Neuronal stem cell (in vitro differentiated cells): ENCODE measurements at regions not wholly inside any gene's neighbourhood (a gene's known extent, or its start where the extent isn't known, plus 50 kb on each side); places are given as distances from the start of the nearest gene placed in this dataset.

Source experiments
- DNase-seq: peaks from one replicate; pipeline ENCODE4 v3.0.0-alpha.2; 2013; ENCODE audit warnings: low spot score
- H2AFZ ChIP-seq: one replicate; pipeline ENCODE4 v1.6.1; 2013; ENCODE audit warnings: mild to moderate bottlenecking, low read length, inconsistent platforms
- H2AK5ac ChIP-seq: 2 replicates; pipeline ENCODE4 v1.6.1; 2013; ENCODE audit warnings: low read depth, mild to moderate bottlenecking, inconsistent platforms, low read length, moderate library complexity, mixed read lengths
- H2BK120ac ChIP-seq: 2 replicates; pipeline ENCODE4 v1.6.1; 2013; ENCODE audit warnings: low read depth, mild to moderate bottlenecking, inconsistent platforms, low read length, moderate library complexity, mixed read lengths
- H2BK12ac ChIP-seq: one replicate; pipeline ENCODE4 v1.6.1; 2013; ENCODE audit warnings: low read length, inconsistent platforms
- H2BK15ac ChIP-seq: 2 replicates; pipeline ENCODE4 v1.6.1; 2013; ENCODE audit warnings: mild to moderate bottlenecking, low read length, inconsistent platforms, mixed read lengths
- H2BK5ac ChIP-seq: one replicate; pipeline ENCODE4 v1.6.1; 2013; ENCODE audit warnings: inconsistent platforms, mild to moderate bottlenecking, low read length, moderate library complexity
- H3K14ac ChIP-seq: one replicate; pipeline ENCODE4 v1.6.1; 2013; ENCODE audit warnings: low read length, inconsistent platforms
- H3K18ac ChIP-seq: 2 replicates; pipeline ENCODE4 v1.6.1; 2013; ENCODE audit warnings: low read length, inconsistent platforms
- H3K23ac ChIP-seq: 2 replicates; pipeline ENCODE4 v1.6.1; 2013; ENCODE audit warnings: low read depth, mild to moderate bottlenecking, mixed read lengths, low read length, inconsistent platforms; ENCODE audit not compliant: poor library complexity
- H3K27ac ChIP-seq: replicated peaks from 3 replicates; pipeline ENCODE4 v1.5.1; 2013; ENCODE audit warnings: low read length, inconsistent platforms
- H3K27me3 ChIP-seq, 3 experiments: 2 replicates each; pipeline ENCODE4 v1.6.1; 2013; ENCODE audit warnings: low read length in 3 of 3, mild to moderate bottlenecking in 2 of 3, inconsistent platforms in 1 of 3, low read depth in 1 of 3, mixed read lengths in 1 of 3, moderate library complexity in 1 of 3; ENCODE audit not compliant: control insufficient read depth in 3 of 3, insufficient read depth in 3 of 3
- H3K36me3 ChIP-seq, 2 donors: replicated peaks in 1 of 2; 2 replicates each; pipeline ENCODE4 v1.6.1; 2013; ENCODE audit warnings: low read length in 2 of 2; ENCODE audit not compliant: control insufficient read depth in 2 of 2, insufficient read depth in 2 of 2
- H3K4ac ChIP-seq: 2 replicates; pipeline ENCODE4 v1.6.1; 2013; ENCODE audit warnings: inconsistent platforms, mild to moderate bottlenecking, low read length, moderate library complexity
- H3K4me1 ChIP-seq, 2 donors: 1 replicate in 1 of 2; 2 replicates in 1 of 2; pipeline ENCODE4 v1.6.1; 2013; ENCODE audit warnings: low read length in 2 of 2, low read depth in 1 of 2; ENCODE audit not compliant: control insufficient read depth in 2 of 2, insufficient read depth in 1 of 2
- H3K4me2 ChIP-seq: one replicate; pipeline ENCODE4 v1.6.1; 2013; ENCODE audit warnings: mild to moderate bottlenecking, low read length, inconsistent platforms; ENCODE audit not compliant: insufficient read depth, poor library complexity, severe bottlenecking
- H3K4me3 ChIP-seq, 2 donors: 2 replicates each; pipeline ENCODE4 v1.5.1; 2013; ENCODE audit warnings: low read length in 2 of 2, mild to moderate bottlenecking in 2 of 2, inconsistent platforms in 1 of 2, moderate library complexity in 1 of 2
- H3K79me1 ChIP-seq: one replicate; pipeline ENCODE4 v1.6.1; 2013; ENCODE audit warnings: low read depth, mild to moderate bottlenecking, inconsistent platforms, low read length, moderate library complexity
- H3K9ac ChIP-seq: one replicate; pipeline ENCODE4 v1.6.1; 2013; ENCODE audit warnings: mild to moderate bottlenecking, low read depth, low read length, inconsistent platforms; ENCODE audit not compliant: poor library complexity
- H3K9me3 ChIP-seq, 2 donors: replicated peaks in 1 of 2; 2 replicates each; pipeline versions ENCODE3 to v1.6.1; 2013; ENCODE audit warnings: low read length in 2 of 2, mild to moderate bottlenecking in 2 of 2, inconsistent platforms in 1 of 2, low read depth in 1 of 2, mixed read lengths in 1 of 2, moderate library complexity in 1 of 2; ENCODE audit not compliant: control insufficient read depth in 2 of 2, insufficient read depth in 1 of 2
- H4K8ac ChIP-seq: one replicate; pipeline ENCODE4 v1.6.1; 2013; ENCODE audit warnings: low read depth, mild to moderate bottlenecking, inconsistent platforms, low read length, moderate library complexity
- H4K91ac ChIP-seq: one replicate; pipeline ENCODE4 v1.6.1; 2013; ENCODE audit warnings: low read length, low read depth, mild to moderate bottlenecking, inconsistent platforms; ENCODE audit not compliant: poor library complexity
- WGBS, 2 donors: extraction: QIAGEN DNeasy Blood & Tissue Kit; methylation state at CpG; one replicate each; pipeline ENCODE4 v1.1.7; 2013; ENCODE audit warnings: missing lambda C conversion rate in 2 of 2, mixed read lengths in 1 of 2; ENCODE audit not compliant: insufficient read length in 2 of 2, insufficient replicate concordance in 1 of 2; ENCODE audit errors: extremely low coverage in 2 of 2; 5-methylcytosine and 5-hydroxymethylcytosine counted together

DNA sequence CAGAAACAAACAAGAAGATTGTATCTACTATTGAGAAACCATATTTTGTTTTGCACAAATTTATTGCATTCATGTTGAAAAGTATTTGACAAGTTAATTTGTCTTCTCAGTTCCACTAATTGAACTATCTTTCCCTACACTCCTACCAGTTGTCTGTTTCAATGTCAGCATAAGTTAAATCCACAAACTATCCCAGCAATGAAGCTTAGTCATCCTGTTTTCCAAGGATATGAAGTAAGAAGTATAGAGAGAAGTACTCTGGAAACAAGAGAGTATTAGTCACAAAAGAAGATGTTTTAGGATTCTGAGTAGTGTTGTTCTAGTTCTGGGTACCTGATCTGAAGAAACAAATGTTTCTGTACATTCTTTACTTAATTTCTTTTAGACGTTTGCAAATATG is 261.6 kb upstream of the ZNF804A start:
- DNase-seq = no peak
- no CpG with 5 or more reads among the region's 1 CpG for WGBS, 2 donors
- H2BK15ac ChIP-seq = no peak overlapping the region
- no peak overlapping the region for H3K9ac ChIP-seq
- no peak overlapping the region for H3K14ac ChIP-seq
- H2BK5ac ChIP-seq = no peak overlapping the region
- no peak overlapping the region for H3K23ac ChIP-seq
- no peak overlapping the region for H2AK5ac ChIP-seq
- no peak overlapping the region for H3K4me2 ChIP-seq
- no peak overlapping the region for H4K8ac ChIP-seq
- H3K36me3 ChIP-seq = no peaks in the 10 kb centered on the region
- H2AFZ ChIP-seq = no peak overlapping the region
- no peaks in the 10 kb centered on the region for H3K79me1 ChIP-seq
- H3K27ac ChIP-seq = no peak overlapping the region
- no peak overlapping the region for H2BK120ac ChIP-seq
- H3K9me3 ChIP-seq = no peaks in the 10 kb centered on the region
- H3K4ac ChIP-seq = no peak overlapping the region
- no peak overlapping the region for H3K18ac ChIP-seq
- peaks cover 0 to 3% of the 10 kb centered on the region in 2 donors for H3K4me1 ChIP-seq
- H2BK12ac ChIP-seq = no peak overlapping the region
- H3K27me3 ChIP-seq = no peaks in the 10 kb centered on the region
- H3K4me3 ChIP-seq = no peak overlapping the region
- H4K91ac ChIP-seq = no peak overlapping the region

DNA sequence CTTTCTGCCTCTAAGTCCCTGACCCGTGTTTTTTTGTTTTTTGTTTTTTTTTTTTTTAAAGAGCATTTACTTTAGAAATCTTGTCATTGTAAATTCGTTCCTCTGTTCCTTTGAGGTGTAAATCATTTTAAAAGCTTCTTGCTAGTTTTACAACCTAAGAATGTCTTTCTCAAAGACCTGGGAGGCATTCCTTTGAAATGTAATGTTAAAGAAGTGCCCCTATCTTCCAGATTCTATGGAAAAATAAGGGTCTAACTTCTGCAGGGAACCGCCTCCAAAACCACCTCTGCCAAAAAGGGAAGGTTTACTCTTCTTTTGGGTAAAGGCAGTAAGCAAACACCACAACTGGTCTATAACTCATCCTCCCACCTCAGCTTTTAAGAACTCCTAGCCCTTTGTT is 259.6 kb upstream of the ZNF804A start:
- Histone ChIP-seq H3K9me3 (no peaks in the 10 kb centered on the region), H2BK5ac (no peak overlapping the region), H3K4me1 (peaks cover 0 to 3% of the 10 kb centered on the region in 2 donors), H2BK15ac (no peak overlapping the region), H3K23ac (no peak overlapping the region), H2BK120ac (no peak overlapping the region), H2AFZ (peak overlapping the region; percentile 69), H3K4ac (no peak overlapping the region), H3K4me3 (no peak overlapping the region), H3K27me3 (no peaks in the 10 kb centered on the region), H3K14ac (no peak overlapping the region), H3K36me3 (no peaks in the 10 kb centered on the region), H3K27ac (no peak overlapping the region), H2BK12ac (no peak overlapping the region), H2AK5ac (no peak overlapping the region), H4K8ac (no peak overlapping the region), H3K4me2 (no peak overlapping the region), H3K9ac (no peak overlapping the region), H4K91ac (no peak overlapping the region), H3K18ac (no peak overlapping the region), H3K79me1 (no peaks in the 10 kb centered on the region)
- DNase-seq = no peak
- WGBS, 2 donors = no CpG with 5 or more reads among the region's 3 CpGs

GRCh38 chr2:184339966-184340365 is 258.4 kb upstream of the ZNF804A start:
- H3K4me2 ChIP-seq = no peak overlapping the region
- no peak overlapping the region for H2BK15ac ChIP-seq
- H3K27ac ChIP-seq = no peak overlapping the region
- H4K91ac ChIP-seq = no peak overlapping the region
- no peak overlapping the region for H2BK5ac ChIP-seq
- DNase-seq = no peak
- no peaks in the 10 kb centered on the region for H3K79me1 ChIP-seq
- H2BK12ac ChIP-seq = no peak overlapping the region
- H2AK5ac ChIP-seq = no peak overlapping the region
- no peak overlapping the region for H3K4me3 ChIP-seq
- H2AFZ ChIP-seq = no peak overlapping the region
- H3K23ac ChIP-seq = no peak overlapping the region
- H3K18ac ChIP-seq = no peak overlapping the region
- no peak overlapping the region for H4K8ac ChIP-seq
- no peaks in the 10 kb centered on the region for H3K9me3 ChIP-seq
- H3K36me3 ChIP-seq = no peaks in the 10 kb centered on the region
- no peaks in the 10 kb centered on the region for H3K27me3 ChIP-seq
- H3K4ac ChIP-seq = no peak overlapping the region
- WGBS, 2 donors = no CpG with 5 or more reads among the region's 1 CpG
- H3K14ac ChIP-seq = no peak overlapping the region
- H3K9ac ChIP-seq = no peak overlapping the region
- peaks cover 0 to 3% of the 10 kb centered on the region in 2 donors for H3K4me1 ChIP-seq
- H2BK120ac ChIP-seq = no peak overlapping the region

DNA sequence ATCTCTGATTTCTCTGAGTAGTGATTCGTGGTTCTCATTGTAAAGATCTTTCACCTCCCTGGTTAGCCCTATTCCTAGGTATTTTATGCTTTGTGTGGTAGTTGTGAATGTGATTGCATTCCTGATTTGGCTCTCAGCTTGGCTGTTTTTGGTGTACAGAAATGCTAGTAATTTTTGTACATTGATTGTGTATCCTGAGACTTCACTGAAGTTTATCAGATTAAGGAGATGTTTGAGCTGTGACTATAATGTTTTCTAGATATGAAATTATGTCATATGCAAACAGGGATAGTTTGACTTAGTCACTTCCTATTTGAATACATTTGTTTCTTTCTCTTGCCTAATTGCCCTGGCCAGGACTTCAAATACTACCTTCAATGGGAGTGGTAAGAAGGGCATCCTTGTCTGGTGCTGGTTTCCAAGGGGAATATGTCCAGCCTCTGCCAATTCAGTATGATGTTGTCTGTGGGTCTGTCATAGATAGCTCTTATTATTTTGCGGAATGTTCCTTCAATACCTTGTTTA is 251.9 kb upstream of the ZNF804A start:
- Histone ChIP-seq H3K4me2 (no peak overlapping the region), H3K27ac (no peak overlapping the region), H3K18ac (no peak overlapping the region), H2BK12ac (no peak overlapping the region), H3K14ac (no peak overlapping the region), H3K9ac (no peak overlapping the region), H2BK5ac (no peak overlapping the region), H4K91ac (no peak overlapping the region), H2BK120ac (no peak overlapping the region), H2AK5ac (no peak overlapping the region), H3K36me3 (no peaks in the 10 kb centered on the region), H3K23ac (no peak overlapping the region), H2BK15ac (no peak overlapping the region), H3K27me3 (no peaks in the 10 kb centered on the region), H3K4me3 (no peak overlapping the region), H3K79me1 (no peaks in the 10 kb centered on the region), H4K8ac (no peak overlapping the region), H3K4ac (no peak overlapping the region), H2AFZ (no peak overlapping the region), H3K9me3 (no peaks in the 10 kb centered on the region), H3K4me1 (no peaks in the 10 kb centered on the region)
- WGBS, 2 donors = no CpG with 5 or more reads among the region's 2 CpGs
- no peak for DNase-seq
